Upper lobe of left lung (tissue), 6 donors: ENCODE measurements at regions not wholly inside any gene's neighbourhood (a gene's known extent, or its start where the extent isn't known, plus 50 kb on each side); places are given as distances from the start of the nearest gene placed in this dataset.

Experiments
- ATAC-seq, 2 donors: fragments of 200-7000 bp; cut with Tn5 transposase; one replicate each; pipeline ENCODE4 v1.9.1; 2022; ENCODE audit warnings: mild to moderate bottlenecking in 2 of 2, moderate library complexity in 2 of 2; ENCODE audit not compliant: low FRiP score in 2 of 2
- DNase-seq, 2 donors: peaks; one replicate each; pipeline ENCODE4 v3.0.0-alpha.2; 2019 to 2020
- H3K27ac ChIP-seq, 4 donors: fragments of 200-600 bp; sonication (generic); one replicate each; pipeline ENCODE4 v1.5.1; 2016 to 2019
- H3K27me3 ChIP-seq, 4 donors: fragments of 200-600 bp; sonication (generic); one replicate each; pipeline ENCODE4 v1.5.1; 2017 to 2019
- H3K36me3 ChIP-seq, 4 donors: fragments of 200-600 bp; sonication (generic); one replicate each; pipeline ENCODE4 v1.5.1; 2016 to 2019
- H3K4me1 ChIP-seq, 4 donors: fragments of 200-600 bp; sonication (generic); one replicate each; pipeline ENCODE4 v1.5.1; 2018 to 2019
- H3K4me3 ChIP-seq, 4 donors: fragments of 200-600 bp; sonication (generic); one replicate each; pipeline ENCODE4 v1.5.1; 2017 to 2019; ENCODE audit warnings: mild to moderate bottlenecking in 2 of 4, moderate library complexity in 1 of 4
- H3K9me3 ChIP-seq, 4 donors: fragments of 200-600 bp; sonication (generic); one replicate each; pipeline ENCODE4 v1.5.1; 2018 to 2019
- EP300 ChIP-seq, 4 donors: sonication (generic); formaldehyde crosslinking; IDR thresholded peaks; one replicate each; pipeline ENCODE4 v1.5.1; 2017; ENCODE audit warnings: antibody characterized with exemption in 4 of 4, control low read depth in 2 of 4
- POLR2A ChIP-seq, 4 donors: fragments of 450-650 bp; IDR thresholded peaks; one replicate each; pipeline ENCODE4 v1.5.1; 2016 to 2017; ENCODE audit warnings: antibody characterized with exemption in 4 of 4, mild to moderate bottlenecking in 2 of 4
- POLR2AphosphoS5 ChIP-seq, 2 donors: sonication (generic); formaldehyde crosslinking; IDR thresholded peaks; one replicate each; pipeline ENCODE4 v1.5.1; 2017; ENCODE audit warnings: antibody characterized with exemption in 2 of 2
- WGBS, 2 donors: methylation state at CpG; one replicate each; pipeline ENCODE4 v1.1.5; 2017 to 2018; 5-methylcytosine and 5-hydroxymethylcytosine counted together
- TF ChIP-seq, protein P1 (sequence below), 6 experiments: fragments of 450-650 bp in 4 of 6; fragments of 200-600 bp in 2 of 6; sonication (generic) in 2 of 6; IDR thresholded peaks; one replicate each; pipeline ENCODE4 v1.5.1; 2016 to 2019; ENCODE audit warnings: antibody characterized with exemption in 6 of 6
- donor health status: DM: no; HTN: no; CAD: no; lungs with moderate emphysema.
- donor health status: DM: no; HTN: yes; CAD: no; lungs with severe emphysema.

DNA sequence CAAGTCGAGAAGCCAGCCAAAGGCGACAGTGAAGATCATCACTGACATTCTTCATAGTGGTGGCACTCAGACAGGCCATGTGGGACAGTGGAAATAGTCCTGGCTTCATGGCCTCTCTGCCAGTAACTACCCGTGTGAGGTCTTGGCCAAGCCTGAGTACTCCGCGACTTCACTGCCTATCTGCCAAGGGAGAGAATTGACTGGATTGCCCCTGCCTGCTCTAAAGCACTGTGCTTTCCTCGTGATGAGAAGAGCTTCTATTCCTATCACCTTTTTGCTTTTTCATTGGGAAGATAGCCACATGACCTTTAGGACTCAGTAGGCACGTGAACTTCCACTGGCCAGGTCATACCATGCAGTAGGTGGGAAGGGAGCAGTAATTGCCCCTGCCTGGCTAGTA, 239.3 kb downstream of the HAUS1 start:
- Histone ChIP-seq H3K9me3 (no peaks in the 10 kb centered on the region), H3K27ac (peak overlapping the region; percentile 7 to 62 (median 37)), H3K36me3 (no peaks in the 10 kb centered on the region), H3K4me1 (peaks cover 3 to 19% (median 15%) of the 10 kb centered on the region in 4 donors), H3K27me3 (no peaks in the 10 kb centered on the region), H3K4me3 (no peak overlapping the region)
- no peak for DNase-seq
- no peak for TF ChIP-seq EP300 (IDR thresholded peaks at IDR 0.05)
- TF ChIP-seq POLR2A (IDR thresholded peaks at IDR 0.05) = no peak
- no peak for TF ChIP-seq POLR2AphosphoS5 (IDR thresholded peaks at IDR 0.05)
- TF ChIP-seq, protein P1, sequence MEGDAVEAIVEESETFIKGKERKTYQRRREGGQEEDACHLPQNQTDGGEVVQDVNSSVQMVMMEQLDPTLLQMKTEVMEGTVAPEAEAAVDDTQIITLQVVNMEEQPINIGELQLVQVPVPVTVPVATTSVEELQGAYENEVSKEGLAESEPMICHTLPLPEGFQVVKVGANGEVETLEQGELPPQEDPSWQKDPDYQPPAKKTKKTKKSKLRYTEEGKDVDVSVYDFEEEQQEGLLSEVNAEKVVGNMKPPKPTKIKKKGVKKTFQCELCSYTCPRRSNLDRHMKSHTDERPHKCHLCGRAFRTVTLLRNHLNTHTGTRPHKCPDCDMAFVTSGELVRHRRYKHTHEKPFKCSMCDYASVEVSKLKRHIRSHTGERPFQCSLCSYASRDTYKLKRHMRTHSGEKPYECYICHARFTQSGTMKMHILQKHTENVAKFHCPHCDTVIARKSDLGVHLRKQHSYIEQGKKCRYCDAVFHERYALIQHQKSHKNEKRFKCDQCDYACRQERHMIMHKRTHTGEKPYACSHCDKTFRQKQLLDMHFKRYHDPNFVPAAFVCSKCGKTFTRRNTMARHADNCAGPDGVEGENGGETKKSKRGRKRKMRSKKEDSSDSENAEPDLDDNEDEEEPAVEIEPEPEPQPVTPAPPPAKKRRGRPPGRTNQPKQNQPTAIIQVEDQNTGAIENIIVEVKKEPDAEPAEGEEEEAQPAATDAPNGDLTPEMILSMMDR (IDR thresholded peaks at IDR 0.05) = no peak
- ATAC-seq = no peak
- WGBS, 2 donors = 77 to 84% methylated on average over 7 of the region's 7 CpGs

DNA sequence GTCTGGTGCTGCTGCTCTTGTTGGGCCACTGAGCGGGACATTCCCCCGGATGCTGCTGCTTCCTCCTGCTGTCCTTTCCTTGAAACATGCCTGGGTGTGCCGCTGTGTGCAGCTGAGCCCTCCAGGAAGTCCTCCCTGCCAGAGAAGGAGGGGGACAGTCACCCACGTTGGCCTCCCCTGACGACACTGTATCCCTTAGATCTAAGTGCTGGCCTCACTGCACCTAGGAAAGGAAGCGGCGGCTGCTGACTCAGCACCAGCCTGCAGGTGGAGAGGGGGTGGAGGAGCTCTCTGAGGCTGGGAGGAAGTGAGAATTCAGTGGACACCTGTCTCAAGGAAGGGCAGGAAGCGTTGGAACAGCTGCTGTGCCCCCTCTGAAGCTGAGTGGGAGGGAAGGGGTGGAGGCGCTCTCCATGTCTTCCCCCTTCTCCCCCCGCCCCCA, 239.8 kb downstream of the HAUS1 start:
- WGBS, 2 donors = 40 to 50% methylated on average over 1 to 10 of the region's 10 CpGs
- Histone ChIP-seq H3K36me3 (no peaks in the 10 kb centered on the region), H3K4me3 (no peak overlapping the region)

GRCh38 chr18:46344416-46345180, 240.4 kb downstream of the HAUS1 start:
- H3K36me3 ChIP-seq = no peaks in the 10 kb centered on the region
- no peak for DNase-seq
- ATAC-seq = no peak
- H3K27ac ChIP-seq = peak overlapping the region in 1 of 4 donors; percentile 42
- H3K4me1 ChIP-seq = peaks cover 3 to 19% (median 15%) of the 10 kb centered on the region in 4 donors
- no peaks in the 10 kb centered on the region for H3K27me3 ChIP-seq
- TF ChIP-seq, protein P1 (IDR thresholded peaks at IDR 0.05) = no peak
- no peak for TF ChIP-seq POLR2A (IDR thresholded peaks at IDR 0.05)
- no peak for TF ChIP-seq EP300 (IDR thresholded peaks at IDR 0.05)
- TF ChIP-seq POLR2AphosphoS5 (IDR thresholded peaks at IDR 0.05) = no peak
- 66% methylated on average over 5 to 14 of the region's 14 CpGs for WGBS, 2 donors
- H3K4me3 ChIP-seq = no peak overlapping the region
- no peaks in the 10 kb centered on the region for H3K9me3 ChIP-seq

More for the DNA sequence above, 239.8 kb downstream of the HAUS1 start:
- no peaks in the 10 kb centered on the region for H3K9me3 ChIP-seq
- H3K27ac ChIP-seq = peak overlapping the region in 3 of 4 donors; percentile 7 to 61 (median 13)
- peak in 1 of 2 donors; percentile 59 for DNase-seq
- TF ChIP-seq EP300 (IDR thresholded peaks at IDR 0.05) (peak in 2 of 4 donors; percentile 30 to 57), POLR2AphosphoS5 (IDR thresholded peaks at IDR 0.05) (peak; percentile 62 to 66), POLR2A (IDR thresholded peaks at IDR 0.05) (no peak)
- TF ChIP-seq, protein P1 (IDR thresholded peaks at IDR 0.05) = peak in 1 of 6 experiments; percentile 22
- peak; percentile 41 to 68 for ATAC-seq
- H3K27me3 ChIP-seq = no peaks in the 10 kb centered on the region
- H3K4me1 ChIP-seq = peaks cover 3 to 19% (median 15%) of the 10 kb centered on the region in 4 donors

DNA sequence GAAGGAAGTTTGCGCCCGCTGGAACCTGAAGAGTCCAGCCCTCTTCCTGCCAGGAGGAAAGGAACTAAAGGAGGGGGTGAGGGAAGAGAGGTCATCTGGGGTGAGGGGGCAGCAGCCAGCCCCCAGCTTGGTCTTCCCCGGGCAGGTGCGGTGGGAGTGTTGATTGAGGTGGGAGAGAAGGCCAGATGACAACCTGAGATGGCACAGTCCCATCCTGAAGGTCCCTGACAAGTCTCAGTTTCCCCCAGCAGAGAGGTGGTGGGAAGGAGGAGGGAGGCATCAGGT, 240.9 kb downstream of the HAUS1 start:
- Histone ChIP-seq H3K27ac (no peak overlapping the region), H3K9me3 (no peaks in the 10 kb centered on the region), H3K27me3 (no peaks in the 10 kb centered on the region), H3K4me3 (no peak overlapping the region), H3K36me3 (no peaks in the 10 kb centered on the region), H3K4me1 (peaks cover 3 to 19% (median 15%) of the 10 kb centered on the region in 4 donors)
- no peak for DNase-seq
- ATAC-seq = no peak
- TF ChIP-seq, protein P1 (IDR thresholded peaks at IDR 0.05) = no peak
- TF ChIP-seq POLR2AphosphoS5 (IDR thresholded peaks at IDR 0.05) (no peak), EP300 (IDR thresholded peaks at IDR 0.05) (no peak), POLR2A (IDR thresholded peaks at IDR 0.05) (no peak)
- 63 to 66% methylated on average over 4 of the region's 4 CpGs for WGBS, 2 donors

DNA sequence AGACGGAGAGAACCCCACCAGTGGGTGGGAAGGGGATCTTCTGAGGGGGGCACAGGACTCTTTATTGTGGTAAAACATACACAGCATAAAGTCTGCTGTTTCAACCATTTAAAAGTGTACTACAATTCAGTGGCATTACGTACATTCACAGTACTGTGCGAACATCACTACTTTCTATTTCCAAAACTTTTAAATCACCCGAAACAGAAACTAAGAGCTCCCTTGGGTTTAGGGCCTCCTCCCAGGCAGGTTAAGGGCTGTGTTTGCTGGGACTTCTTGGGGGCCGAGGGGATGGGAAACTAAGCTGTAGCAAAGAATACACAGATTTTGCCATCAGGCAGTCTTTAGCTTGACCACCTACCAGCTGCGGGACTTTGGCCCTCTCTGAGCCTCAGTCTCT, 242.0 kb downstream of the HAUS1 start:
- ATAC-seq (no peak), DNase-seq (no peak)
- Histone ChIP-seq H3K36me3 (no peaks in the 10 kb centered on the region), H3K4me3 (no peak overlapping the region), H3K27me3 (no peaks in the 10 kb centered on the region), H3K4me1 (peaks cover 3 to 19% (median 15%) of the 10 kb centered on the region in 4 donors), H3K9me3 (no peaks in the 10 kb centered on the region), H3K27ac (no peak overlapping the region)
- 91 to 95% methylated on average over 6 of the region's 6 CpGs for WGBS, 2 donors
- no peak for TF ChIP-seq EP300 (IDR thresholded peaks at IDR 0.05)
- TF ChIP-seq POLR2A (IDR thresholded peaks at IDR 0.05) = no peak
- TF ChIP-seq, protein P1 (IDR thresholded peaks at IDR 0.05) = no peak
- no peak for TF ChIP-seq POLR2AphosphoS5 (IDR thresholded peaks at IDR 0.05)
